Neuronal stem cell (in vitro differentiated cells): ENCODE measurements at regions not wholly inside any gene's neighbourhood (a gene's known extent, or its start where the extent isn't known, plus 50 kb on each side); places are given as distances from the start of the nearest gene placed in this dataset.

ENCODE experiments used
- DNase-seq: peaks from one replicate; pipeline ENCODE4 v3.0.0-alpha.2; 2013; ENCODE audit warnings: low spot score
- H2AFZ ChIP-seq: one replicate; pipeline ENCODE4 v1.6.1; 2013; ENCODE audit warnings: mild to moderate bottlenecking, low read length, inconsistent platforms
- H2AK5ac ChIP-seq: 2 replicates; pipeline ENCODE4 v1.6.1; 2013; ENCODE audit warnings: low read depth, mild to moderate bottlenecking, inconsistent platforms, low read length, moderate library complexity, mixed read lengths
- H2BK120ac ChIP-seq: 2 replicates; pipeline ENCODE4 v1.6.1; 2013; ENCODE audit warnings: low read depth, mild to moderate bottlenecking, inconsistent platforms, low read length, moderate library complexity, mixed read lengths
- H2BK12ac ChIP-seq: one replicate; pipeline ENCODE4 v1.6.1; 2013; ENCODE audit warnings: low read length, inconsistent platforms
- H2BK15ac ChIP-seq: 2 replicates; pipeline ENCODE4 v1.6.1; 2013; ENCODE audit warnings: mild to moderate bottlenecking, low read length, inconsistent platforms, mixed read lengths
- H2BK5ac ChIP-seq: one replicate; pipeline ENCODE4 v1.6.1; 2013; ENCODE audit warnings: inconsistent platforms, mild to moderate bottlenecking, low read length, moderate library complexity
- H3K14ac ChIP-seq: one replicate; pipeline ENCODE4 v1.6.1; 2013; ENCODE audit warnings: low read length, inconsistent platforms
- H3K18ac ChIP-seq: 2 replicates; pipeline ENCODE4 v1.6.1; 2013; ENCODE audit warnings: low read length, inconsistent platforms
- H3K23ac ChIP-seq: 2 replicates; pipeline ENCODE4 v1.6.1; 2013; ENCODE audit warnings: low read depth, mild to moderate bottlenecking, mixed read lengths, low read length, inconsistent platforms; ENCODE audit not compliant: poor library complexity
- H3K27ac ChIP-seq: replicated peaks from 3 replicates; pipeline ENCODE4 v1.5.1; 2013; ENCODE audit warnings: low read length, inconsistent platforms
- H3K27me3 ChIP-seq, 3 experiments: 2 replicates each; pipeline ENCODE4 v1.6.1; 2013; ENCODE audit warnings: low read length in 3 of 3, mild to moderate bottlenecking in 2 of 3, inconsistent platforms in 1 of 3, low read depth in 1 of 3, mixed read lengths in 1 of 3, moderate library complexity in 1 of 3; ENCODE audit not compliant: control insufficient read depth in 3 of 3, insufficient read depth in 3 of 3
- H3K36me3 ChIP-seq, 2 donors: replicated peaks in 1 of 2; 2 replicates each; pipeline ENCODE4 v1.6.1; 2013; ENCODE audit warnings: low read length in 2 of 2; ENCODE audit not compliant: control insufficient read depth in 2 of 2, insufficient read depth in 2 of 2
- H3K4ac ChIP-seq: 2 replicates; pipeline ENCODE4 v1.6.1; 2013; ENCODE audit warnings: inconsistent platforms, mild to moderate bottlenecking, low read length, moderate library complexity
- H3K4me1 ChIP-seq, 2 donors: 1 replicate in 1 of 2; 2 replicates in 1 of 2; pipeline ENCODE4 v1.6.1; 2013; ENCODE audit warnings: low read length in 2 of 2, low read depth in 1 of 2; ENCODE audit not compliant: control insufficient read depth in 2 of 2, insufficient read depth in 1 of 2
- H3K4me2 ChIP-seq: one replicate; pipeline ENCODE4 v1.6.1; 2013; ENCODE audit warnings: mild to moderate bottlenecking, low read length, inconsistent platforms; ENCODE audit not compliant: insufficient read depth, poor library complexity, severe bottlenecking
- H3K4me3 ChIP-seq, 2 donors: 2 replicates each; pipeline ENCODE4 v1.5.1; 2013; ENCODE audit warnings: low read length in 2 of 2, mild to moderate bottlenecking in 2 of 2, inconsistent platforms in 1 of 2, moderate library complexity in 1 of 2
- H3K79me1 ChIP-seq: one replicate; pipeline ENCODE4 v1.6.1; 2013; ENCODE audit warnings: low read depth, mild to moderate bottlenecking, inconsistent platforms, low read length, moderate library complexity
- H3K9ac ChIP-seq: one replicate; pipeline ENCODE4 v1.6.1; 2013; ENCODE audit warnings: mild to moderate bottlenecking, low read depth, low read length, inconsistent platforms; ENCODE audit not compliant: poor library complexity
- H3K9me3 ChIP-seq, 2 donors: replicated peaks in 1 of 2; 2 replicates each; pipeline versions ENCODE3 to v1.6.1; 2013; ENCODE audit warnings: low read length in 2 of 2, mild to moderate bottlenecking in 2 of 2, inconsistent platforms in 1 of 2, low read depth in 1 of 2, mixed read lengths in 1 of 2, moderate library complexity in 1 of 2; ENCODE audit not compliant: control insufficient read depth in 2 of 2, insufficient read depth in 1 of 2
- H4K8ac ChIP-seq: one replicate; pipeline ENCODE4 v1.6.1; 2013; ENCODE audit warnings: low read depth, mild to moderate bottlenecking, inconsistent platforms, low read length, moderate library complexity
- H4K91ac ChIP-seq: one replicate; pipeline ENCODE4 v1.6.1; 2013; ENCODE audit warnings: low read length, low read depth, mild to moderate bottlenecking, inconsistent platforms; ENCODE audit not compliant: poor library complexity
- WGBS, 2 donors: extraction: QIAGEN DNeasy Blood & Tissue Kit; methylation state at CpG; one replicate each; pipeline ENCODE4 v1.1.7; 2013; ENCODE audit warnings: missing lambda C conversion rate in 2 of 2, mixed read lengths in 1 of 2; ENCODE audit not compliant: insufficient read length in 2 of 2, insufficient replicate concordance in 1 of 2; ENCODE audit errors: extremely low coverage in 2 of 2; 5-methylcytosine and 5-hydroxymethylcytosine counted together

- no peak overlapping the region for H3K4me2 ChIP-seq
- DNase-seq, result no peak
- H4K8ac ChIP-seq, result no peak overlapping the region
- H3K4ac ChIP-seq, result no peak overlapping the region
- no peak overlapping the region for H2AFZ ChIP-seq
- no peaks in the 10 kb centered on the region for H3K4me1 ChIP-seq
- no peak overlapping the region for H2AK5ac ChIP-seq
- H3K36me3 ChIP-seq, result no peaks in the 10 kb centered on the region
- H2BK120ac ChIP-seq, result no peak overlapping the region
- H2BK15ac ChIP-seq, result no peak overlapping the region
- H3K9ac ChIP-seq, result no peak overlapping the region
- H3K14ac ChIP-seq, result no peak overlapping the region
- H3K23ac ChIP-seq, result no peak overlapping the region
- H3K79me1 ChIP-seq, result no peaks in the 10 kb centered on the region
- H4K91ac ChIP-seq, result no peak overlapping the region
- no peaks in the 10 kb centered on the region for H3K9me3 ChIP-seq
- no peak overlapping the region for H3K4me3 ChIP-seq
- no peak overlapping the region for H3K27ac ChIP-seq
- H3K27me3 ChIP-seq, result peaks cover 0 to under 1% (median 0%) of the 10 kb centered on the region in 3 experiments
- WGBS, 2 donors, result no CpG with 5 or more reads among the region's 3 CpGs
- H2BK5ac ChIP-seq, result no peak overlapping the region
- H3K18ac ChIP-seq, result no peak overlapping the region
- H2BK12ac ChIP-seq, result no peak overlapping the region
Measured at GRCh38 chr17:73861543-73861942, 217.3 kb upstream of the SDK2 start.

DNA sequence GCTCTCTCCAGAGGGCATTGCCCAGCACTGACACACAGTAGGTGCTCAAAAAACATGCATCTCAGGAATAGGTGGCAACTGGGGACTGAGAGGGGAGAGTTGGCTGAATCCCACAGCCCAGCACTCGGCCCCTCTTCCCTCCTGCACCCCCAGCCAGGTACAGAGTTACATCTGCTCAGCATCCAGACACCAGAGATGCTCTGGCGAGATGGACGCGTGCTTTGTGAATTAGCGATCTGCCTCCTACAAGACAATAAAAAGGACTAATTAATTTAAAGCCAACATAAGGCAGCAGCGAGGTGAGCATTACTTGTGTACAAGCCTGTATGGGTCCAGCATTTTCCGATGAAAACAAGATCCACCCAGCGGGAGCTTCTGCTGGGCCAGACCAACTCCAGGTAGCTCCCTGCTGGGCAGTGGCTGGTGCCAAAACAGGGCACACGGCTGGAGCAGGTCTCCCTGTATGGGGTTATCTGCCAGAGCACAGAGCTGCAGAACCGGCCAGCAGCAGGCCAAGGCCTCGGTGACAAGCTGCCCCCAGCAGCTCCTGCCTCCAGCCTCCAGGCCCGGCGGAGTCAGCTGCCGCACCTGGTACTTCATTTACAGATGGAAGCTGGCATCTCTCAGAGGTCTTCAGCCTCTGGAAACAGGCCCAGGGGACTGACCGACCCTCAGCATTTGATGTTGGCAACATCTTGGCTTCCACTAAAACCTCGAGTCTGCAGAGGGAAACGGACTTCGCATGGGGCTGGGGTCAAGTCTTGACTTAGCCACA is 219.7 kb upstream of the SDK2 start:
- Histone ChIP-seq H3K4me2 (no peak overlapping the region), H2BK5ac (no peak overlapping the region), H2BK120ac (no peak overlapping the region), H2AFZ (no peak overlapping the region), H3K27ac (no peak overlapping the region), H3K9ac (no peak overlapping the region), H3K9me3 (no peaks in the 10 kb centered on the region), H3K18ac (peak overlapping the region; percentile 48), H2BK12ac (peak overlapping the region; percentile 48), H4K8ac (no peak overlapping the region), H3K14ac (no peak overlapping the region), H2BK15ac (no peak overlapping the region), H3K4ac (no peak overlapping the region), H3K79me1 (no peaks in the 10 kb centered on the region), H4K91ac (no peak overlapping the region), H2AK5ac (no peak overlapping the region), H3K23ac (no peak overlapping the region), H3K4me1 (peaks cover 0 to 4% of the 10 kb centered on the region in 2 donors), H3K36me3 (no peaks in the 10 kb centered on the region), H3K27me3 (peaks cover 0 to 3% (median 2%) of the 10 kb centered on the region in 3 experiments), H3K4me3 (no peak overlapping the region)
- DNase-seq, result no peak
- WGBS, 2 donors, result no CpG with 5 or more reads among the region's 18 CpGs

DNA sequence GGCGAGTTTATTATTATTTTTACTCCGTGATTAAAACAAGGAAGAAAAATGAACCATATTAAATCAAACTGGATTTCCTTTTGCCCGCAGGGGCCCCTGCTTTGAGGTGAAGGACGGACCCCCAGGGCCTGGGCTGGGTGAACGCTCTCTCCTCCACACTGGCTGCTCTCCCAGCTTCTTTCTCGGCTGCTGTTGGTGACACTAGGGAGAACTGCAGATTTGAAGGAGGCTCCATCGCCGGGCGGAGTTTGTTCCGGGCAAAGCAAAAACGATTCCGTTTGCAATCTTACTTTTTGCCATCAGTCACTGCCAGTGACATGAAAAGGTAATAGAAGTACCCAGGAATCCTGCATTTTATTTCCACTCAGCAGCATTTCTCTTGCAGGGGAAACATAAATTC is 221.6 kb upstream of the SDK2 start:
- H3K9me3 ChIP-seq, result no peaks in the 10 kb centered on the region
- no peak overlapping the region for H4K8ac ChIP-seq
- H2BK5ac ChIP-seq, result no peak overlapping the region
- H3K27me3 ChIP-seq, result peaks cover 0 to 3% (median 2%) of the 10 kb centered on the region in 3 experiments
- H3K4ac ChIP-seq, result no peak overlapping the region
- no peak overlapping the region for H3K18ac ChIP-seq
- H3K4me2 ChIP-seq, result no peak overlapping the region
- no peak overlapping the region for H3K14ac ChIP-seq
- WGBS, 2 donors, result no CpG with 5 or more reads among the region's 12 CpGs
- no peaks in the 10 kb centered on the region for H3K79me1 ChIP-seq
- no peak overlapping the region for H3K23ac ChIP-seq
- no peak overlapping the region for H4K91ac ChIP-seq
- DNase-seq, result no peak
- no peak overlapping the region for H2BK15ac ChIP-seq
- H3K36me3 ChIP-seq, result no peaks in the 10 kb centered on the region
- no peak overlapping the region for H3K27ac ChIP-seq
- no peak overlapping the region for H2AK5ac ChIP-seq
- no peak overlapping the region for H3K4me3 ChIP-seq
- H3K4me1 ChIP-seq, result peaks cover 0 to 4% of the 10 kb centered on the region in 2 donors
- no peak overlapping the region for H2BK120ac ChIP-seq
- no peak overlapping the region for H2AFZ ChIP-seq
- H2BK12ac ChIP-seq, result no peak overlapping the region
- no peak overlapping the region for H3K9ac ChIP-seq

GRCh38 chr17:73867056-73867455 is 222.8 kb upstream of the SDK2 start:
- no peak overlapping the region for H4K8ac ChIP-seq
- H2BK120ac ChIP-seq, result no peak overlapping the region
- H3K4ac ChIP-seq, result no peak overlapping the region
- H3K9ac ChIP-seq, result no peak overlapping the region
- H3K4me3 ChIP-seq, result no peak overlapping the region
- no peak overlapping the region for H3K14ac ChIP-seq
- H3K27me3 ChIP-seq, result peaks cover 0 to 3% (median 2%) of the 10 kb centered on the region in 3 experiments
- no peak overlapping the region for H3K23ac ChIP-seq
- H2BK12ac ChIP-seq, result no peak overlapping the region
- no peak overlapping the region for H3K4me2 ChIP-seq
- no peak overlapping the region for H2BK15ac ChIP-seq
- peaks cover 0 to 4% of the 10 kb centered on the region in 2 donors for H3K4me1 ChIP-seq
- no peak overlapping the region for H4K91ac ChIP-seq
- no peaks in the 10 kb centered on the region for H3K36me3 ChIP-seq
- no peak overlapping the region for H3K27ac ChIP-seq
- WGBS, 2 donors, result no CpG with 5 or more reads among the region's 12 CpGs
- no peak overlapping the region for H2AFZ ChIP-seq
- no peaks in the 10 kb centered on the region for H3K9me3 ChIP-seq
- H3K79me1 ChIP-seq, result no peaks in the 10 kb centered on the region
- H2AK5ac ChIP-seq, result no peak overlapping the region
- no peak for DNase-seq
- H2BK5ac ChIP-seq, result no peak overlapping the region
- H3K18ac ChIP-seq, result no peak overlapping the region
